ENCODE measurements at regions not wholly inside any gene's neighbourhood (a gene's known extent, or its start where the extent isn't known, plus 50 kb on each side); places are given as distances from the start of the nearest gene placed in this dataset.

- Histone ChIP-seq H3K4me3 (ENCODE audit: low read depth, low read length) (no peak overlapping the region), H3K4me1 (ENCODE audit: control insufficient read depth, insufficient read depth, low read length) (peaks cover 24% of the 10 kb centered on the region), H3K27me3 (ENCODE audit: control insufficient read depth, insufficient read depth, low read length) (peaks cover 3% of the 10 kb centered on the region), H3K27ac (ENCODE audit: low read depth, low read length) (no peak overlapping the region), H3K36me3 (ENCODE audit: control insufficient read depth, insufficient read depth, low read length) (no peaks in the 10 kb centered on the region), H3K9me3 (ENCODE audit: control insufficient read depth, insufficient read depth, low read length) (no peaks in the 10 kb centered on the region)
- WGBS (ENCODE audit: insufficient coverage) = 89% methylated on average over 3 of the region's 5 CpGs
- DNase-seq (ENCODE audit: low read depth in 4 of 6, low spot score in 6 of 6) = no peak
Measured at GRCh38 chr6:14212632-14213031, 95.1 kb downstream of the CD83 start.

- no peaks in the 10 kb centered on the region for H3K36me3 ChIP-seq (ENCODE audit: control insufficient read depth, insufficient read depth, low read length)
- H3K27ac ChIP-seq (ENCODE audit: low read depth, low read length) = no peak overlapping the region
- 86% methylated on average over 8 of the region's 13 CpGs for WGBS (ENCODE audit: insufficient coverage)
- peaks cover 2% of the 10 kb centered on the region for H3K4me1 ChIP-seq (ENCODE audit: control insufficient read depth, insufficient read depth, low read length)
- no peaks in the 10 kb centered on the region for H3K9me3 ChIP-seq (ENCODE audit: control insufficient read depth, insufficient read depth, low read length)
- H3K27me3 ChIP-seq (ENCODE audit: control insufficient read depth, insufficient read depth, low read length) = peaks cover 3% of the 10 kb centered on the region
- H3K4me3 ChIP-seq (ENCODE audit: low read depth, low read length) = no peak overlapping the region
- no peak for DNase-seq (ENCODE audit: low read depth in 4 of 6, low spot score in 6 of 6)
Measured at GRCh38 chr6:14216946-14217684, 99.5 kb downstream of the CD83 start.

DNA sequence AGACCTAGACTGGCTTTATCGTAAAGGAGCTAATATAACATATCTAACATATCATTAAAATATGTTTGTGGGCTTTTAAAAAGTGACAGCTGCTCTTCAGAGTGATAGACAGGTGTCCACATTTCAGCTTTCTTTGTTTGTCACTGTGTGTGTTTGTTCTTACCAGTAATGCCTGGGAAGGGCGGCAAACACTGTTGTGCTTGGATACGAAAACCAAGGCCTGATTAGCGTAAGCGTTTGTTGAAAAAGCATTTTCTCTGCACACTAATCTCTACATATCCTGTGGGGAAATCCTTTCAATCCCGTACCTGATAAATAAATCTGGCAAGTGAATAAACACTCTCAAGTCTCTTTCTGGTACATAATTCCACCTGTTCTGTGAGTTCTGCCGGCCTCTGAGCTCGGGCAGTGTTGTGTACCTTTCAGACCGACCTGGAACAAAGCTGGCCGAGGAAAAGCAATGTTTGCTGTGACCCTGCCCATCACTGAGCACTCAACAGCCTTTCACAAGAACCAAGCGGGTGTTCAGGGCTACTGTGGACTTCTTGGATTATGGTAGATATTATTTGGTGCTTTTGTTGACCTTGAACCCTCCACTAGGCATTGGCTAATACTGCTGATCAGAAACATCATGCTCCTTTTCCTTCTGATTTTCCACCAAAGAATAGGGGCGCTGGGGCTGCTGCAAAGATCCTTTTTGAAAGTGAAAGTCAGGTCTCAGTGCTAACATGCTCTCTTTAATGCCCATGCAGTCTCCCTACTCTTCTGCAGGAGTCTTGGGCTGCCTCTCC lies 100.4 kb downstream of the CD83 start:
- Histone ChIP-seq H3K27ac (ENCODE audit: low read depth, low read length) (no peak overlapping the region), H3K27me3 (ENCODE audit: control insufficient read depth, insufficient read depth, low read length) (no peaks in the 10 kb centered on the region), H3K4me1 (ENCODE audit: control insufficient read depth, insufficient read depth, low read length) (no peaks in the 10 kb centered on the region), H3K36me3 (ENCODE audit: control insufficient read depth, insufficient read depth, low read length) (no peaks in the 10 kb centered on the region), H3K9me3 (ENCODE audit: control insufficient read depth, insufficient read depth, low read length) (no peaks in the 10 kb centered on the region), H3K4me3 (ENCODE audit: low read depth, low read length) (no peak overlapping the region)
- 92% methylated on average over 4 of the region's 12 CpGs for WGBS (ENCODE audit: insufficient coverage)
- no peak for DNase-seq (ENCODE audit: low read depth in 4 of 6, low spot score in 6 of 6)

- Histone ChIP-seq H3K9me3 (ENCODE audit: control insufficient read depth, insufficient read depth, low read length) (no peaks in the 10 kb centered on the region), H3K4me3 (ENCODE audit: low read depth, low read length) (no peak overlapping the region), H3K4me1 (ENCODE audit: control insufficient read depth, insufficient read depth, low read length) (no peaks in the 10 kb centered on the region), H3K27me3 (ENCODE audit: control insufficient read depth, insufficient read depth, low read length) (no peaks in the 10 kb centered on the region), H3K27ac (ENCODE audit: low read depth, low read length) (no peak overlapping the region), H3K36me3 (ENCODE audit: control insufficient read depth, insufficient read depth, low read length) (no peaks in the 10 kb centered on the region)
- DNase-seq (ENCODE audit: low read depth in 4 of 6, low spot score in 6 of 6) = no peak
- WGBS (ENCODE audit: insufficient coverage) = no CpG with 5 or more reads among the region's 1 CpG
Measured at GRCh38 chr6:14218519-14218800, 100.9 kb downstream of the CD83 start.

GRCh38 chr6:14221564-14222279 lies 104.2 kb downstream of the CD83 start:
- WGBS (ENCODE audit: insufficient coverage) = 100% methylated on average over 1 of the region's 8 CpGs

GRCh38 chr6:14222956-14223355 lies 105.4 kb downstream of the CD83 start:
- H3K27ac ChIP-seq (ENCODE audit: low read depth, low read length) = no peak overlapping the region
- DNase-seq (ENCODE audit: low read depth in 4 of 6, low spot score in 6 of 6) = no peak
- H3K4me1 ChIP-seq (ENCODE audit: control insufficient read depth, insufficient read depth, low read length) = no peaks in the 10 kb centered on the region
- no peaks in the 10 kb centered on the region for H3K9me3 ChIP-seq (ENCODE audit: control insufficient read depth, insufficient read depth, low read length)
- no peaks in the 10 kb centered on the region for H3K36me3 ChIP-seq (ENCODE audit: control insufficient read depth, insufficient read depth, low read length)
- no peaks in the 10 kb centered on the region for H3K27me3 ChIP-seq (ENCODE audit: control insufficient read depth, insufficient read depth, low read length)
- H3K4me3 ChIP-seq (ENCODE audit: low read depth, low read length) = no peak overlapping the region
- 97% methylated on average over 5 of the region's 8 CpGs for whole genome bisulfite sequencing (ENCODE audit: insufficient coverage)

More at GRCh38 chr6:14221564-14222279, 104.2 kb downstream of the CD83 start:
- H3K4me1 ChIP-seq (ENCODE audit: control insufficient read depth, insufficient read depth, low read length) = no peaks in the 10 kb centered on the region
- no peaks in the 10 kb centered on the region for H3K27me3 ChIP-seq (ENCODE audit: control insufficient read depth, insufficient read depth, low read length)
- H3K36me3 ChIP-seq (ENCODE audit: control insufficient read depth, insufficient read depth, low read length) = no peaks in the 10 kb centered on the region
- DNase-seq (ENCODE audit: low read depth in 4 of 6, low spot score in 6 of 6) = peak in 1 of 6 donors; percentile 20
- no peak overlapping the region for H3K4me3 ChIP-seq (ENCODE audit: low read depth, low read length)
- H3K9me3 ChIP-seq (ENCODE audit: control insufficient read depth, insufficient read depth, low read length) = no peaks in the 10 kb centered on the region
- H3K27ac ChIP-seq (ENCODE audit: low read depth, low read length) = no peak overlapping the region

DNA sequence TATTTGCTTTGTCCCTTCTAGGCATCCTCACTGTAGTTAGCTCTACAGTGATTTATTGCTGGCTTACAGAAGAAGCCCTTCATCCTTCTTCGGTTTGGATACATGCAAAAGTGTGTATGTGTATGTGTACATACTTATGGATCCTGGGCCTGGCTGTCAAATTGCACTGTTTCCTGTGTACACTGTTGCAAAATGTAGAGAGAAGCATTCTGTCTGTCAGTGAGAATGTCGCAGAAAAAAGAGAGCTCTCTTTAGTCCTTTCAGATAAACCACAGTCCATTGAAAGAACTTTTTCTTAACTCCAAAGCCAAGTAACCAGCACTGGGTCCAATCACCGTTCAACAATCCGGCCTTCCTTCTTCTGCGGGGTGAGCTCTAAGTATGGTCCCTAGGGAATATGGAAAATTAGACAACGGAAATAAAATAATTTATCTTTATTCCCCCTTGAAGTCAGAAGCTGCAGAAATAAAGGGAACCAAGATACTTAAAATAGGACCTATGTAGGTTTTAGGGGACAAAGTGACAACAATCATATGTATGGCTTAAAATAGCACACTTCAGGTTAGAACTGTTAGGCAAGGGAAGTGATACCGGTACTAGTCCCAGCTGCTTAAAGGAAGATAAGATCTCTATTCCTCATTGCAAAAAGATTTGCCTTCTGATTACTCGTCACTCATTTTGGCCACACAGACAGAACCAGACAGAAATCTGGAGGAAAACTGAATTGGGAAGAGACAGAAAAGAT lies 107.0 kb downstream of the CD83 start:
- no peaks in the 10 kb centered on the region for H3K36me3 ChIP-seq (ENCODE audit: control insufficient read depth, insufficient read depth, low read length)
- no peak for DNase-seq (ENCODE audit: low read depth in 4 of 6, low spot score in 6 of 6)
- no peaks in the 10 kb centered on the region for H3K4me1 ChIP-seq (ENCODE audit: control insufficient read depth, insufficient read depth, low read length)
- H3K27me3 ChIP-seq (ENCODE audit: control insufficient read depth, insufficient read depth, low read length) = no peaks in the 10 kb centered on the region
- H3K27ac ChIP-seq (ENCODE audit: low read depth, low read length) = no peak overlapping the region
- H3K9me3 ChIP-seq (ENCODE audit: control insufficient read depth, insufficient read depth, low read length) = no peaks in the 10 kb centered on the region
- 80% methylated on average over 1 of the region's 8 CpGs for WGBS (ENCODE audit: insufficient coverage)
- no peak overlapping the region for H3K4me3 ChIP-seq (ENCODE audit: low read depth, low read length)

DNA sequence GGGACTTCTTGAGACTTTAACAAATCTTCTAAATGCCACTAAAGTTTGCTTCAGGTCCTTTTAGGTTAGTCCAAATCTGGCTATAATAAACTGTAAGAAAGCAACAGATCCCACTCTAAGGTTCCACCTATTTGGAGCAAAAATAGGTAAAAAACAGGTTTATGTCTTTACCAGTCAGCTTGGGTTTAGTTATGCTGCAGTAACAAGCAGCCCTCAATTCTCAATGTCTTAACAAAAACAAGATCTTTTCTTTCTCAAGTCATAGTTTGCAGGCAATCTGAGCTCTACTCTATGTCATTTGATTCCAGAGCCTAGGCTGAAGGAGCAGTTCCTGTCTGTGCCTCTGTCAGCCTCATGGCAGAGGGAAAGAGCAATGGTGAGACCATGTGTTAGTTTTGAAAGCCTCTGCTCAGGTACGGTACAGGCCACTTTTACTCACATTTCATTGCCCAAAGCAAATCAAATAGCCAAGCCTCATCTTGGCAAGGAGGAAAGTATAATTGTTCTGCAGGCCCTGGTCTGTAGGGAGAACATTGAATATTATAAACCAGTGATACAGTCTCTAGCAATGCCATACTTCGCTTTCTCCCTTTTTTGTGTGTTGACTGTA lies 108.6 kb downstream of the CD83 start:
- Histone ChIP-seq H3K36me3 (ENCODE audit: control insufficient read depth, insufficient read depth, low read length) (no peaks in the 10 kb centered on the region), H3K27me3 (ENCODE audit: control insufficient read depth, insufficient read depth, low read length) (no peaks in the 10 kb centered on the region), H3K9me3 (ENCODE audit: control insufficient read depth, insufficient read depth, low read length) (no peaks in the 10 kb centered on the region), H3K27ac (ENCODE audit: low read depth, low read length) (no peak overlapping the region), H3K4me3 (ENCODE audit: low read depth, low read length) (no peak overlapping the region), H3K4me1 (ENCODE audit: control insufficient read depth, insufficient read depth, low read length) (no peaks in the 10 kb centered on the region)
- DNase-seq (ENCODE audit: low read depth in 4 of 6, low spot score in 6 of 6) = no peak
- WGBS (ENCODE audit: insufficient coverage) = no CpG with 5 or more reads among the region's 2 CpGs

DNA sequence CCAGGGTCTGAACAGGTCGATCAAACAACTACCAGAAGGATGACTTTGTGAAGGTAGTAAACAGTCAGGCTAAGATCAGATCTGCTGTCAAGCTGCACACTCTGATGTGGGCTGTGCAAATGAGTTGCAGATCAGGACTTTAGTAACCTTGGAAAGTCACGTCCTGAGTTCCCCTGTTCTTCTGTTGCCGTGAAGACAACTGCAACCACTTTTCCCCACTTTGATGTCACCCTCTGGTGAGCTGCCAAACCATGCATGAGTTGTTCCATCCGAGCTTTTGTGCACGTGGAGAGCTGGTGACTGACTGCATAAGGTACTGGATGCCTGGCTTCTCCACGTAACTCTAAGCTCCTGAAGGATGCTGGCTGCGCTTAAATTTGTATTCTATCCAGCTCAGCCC lies 111.0 kb downstream of the CD83 start:
- Histone ChIP-seq H3K36me3 (ENCODE audit: control insufficient read depth, insufficient read depth, low read length) (no peaks in the 10 kb centered on the region), H3K4me3 (ENCODE audit: low read depth, low read length) (no peak overlapping the region), H3K4me1 (ENCODE audit: control insufficient read depth, insufficient read depth, low read length) (no peaks in the 10 kb centered on the region), H3K27me3 (ENCODE audit: control insufficient read depth, insufficient read depth, low read length) (no peaks in the 10 kb centered on the region), H3K9me3 (ENCODE audit: control insufficient read depth, insufficient read depth, low read length) (no peaks in the 10 kb centered on the region), H3K27ac (ENCODE audit: low read depth, low read length) (no peak overlapping the region)
- no peak for DNase-seq (ENCODE audit: low read depth in 4 of 6, low spot score in 6 of 6)
- WGBS (ENCODE audit: insufficient coverage) = 54% methylated on average over 6 of the region's 7 CpGs
